ENCODE measurements at regions not wholly inside any gene's neighbourhood (a gene's known extent, or its start where the extent isn't known, plus 50 kb on each side); places are given as distances from the start of the nearest gene placed in this dataset.

DNA sequence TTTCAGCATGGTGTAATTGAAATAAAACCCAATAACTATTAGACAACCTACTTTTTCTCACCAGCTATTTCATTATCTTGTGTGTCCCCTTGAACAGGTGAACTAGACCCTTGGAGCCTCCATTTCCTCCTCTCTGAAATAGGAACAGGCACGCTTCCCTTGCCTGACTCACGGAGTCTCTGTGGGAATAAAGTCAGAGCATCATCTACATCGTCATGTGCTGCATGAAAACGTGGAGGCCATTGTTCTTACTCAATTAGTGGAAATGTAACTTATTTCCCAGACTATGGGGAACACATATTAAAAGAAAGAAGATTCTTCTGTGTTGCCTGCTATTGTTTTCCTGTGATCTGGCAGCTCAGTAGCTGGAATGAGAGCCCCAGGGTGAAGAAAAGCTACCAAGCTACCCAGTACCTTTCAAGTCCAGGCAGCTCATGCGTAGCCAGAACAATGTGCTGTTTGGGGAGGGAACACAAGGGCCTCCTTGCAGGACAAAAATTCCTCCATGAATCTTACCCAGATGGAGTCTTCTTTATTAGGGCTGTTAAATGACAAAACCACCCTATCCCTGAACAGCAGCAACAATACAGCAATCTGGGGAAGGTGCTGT lies 59.8 kb downstream of the SOX11 start:
- peaks cover 4% of the 10 kb centered on the region for H3K9me3 Mint-ChIP-seq
- H3K27me3 Mint-ChIP-seq (ENCODE audit: insufficient read depth, low read depth): peaks cover 3% of the 10 kb centered on the region
- Histone ChIP-seq H3K4me2 (peak overlapping the region; percentile 31), H3F3A (ENCODE audit: low read depth) (peaks cover 12% of the 10 kb centered on the region), H3K9me3 (ENCODE audit: low read depth) (no peaks in the 10 kb centered on the region), H2AFZ (replicated peaks) (no peak overlapping the region), H3K79me2 (ENCODE audit: low read depth) (no peaks in the 10 kb centered on the region), H4K20me1 (ENCODE audit: low read depth) (no peaks in the 10 kb centered on the region), H3K27ac (peak overlapping the region; percentile 46), H3K9ac (no peak overlapping the region), H3K4me3 (no peak overlapping the region), H3K36me3 (no peaks in the 10 kb centered on the region), H3K4me1 (peaks cover 24% of the 10 kb centered on the region), H3K27me3 (no peaks in the 10 kb centered on the region)
- no peak overlapping the region for H3K4me3 Mint-ChIP-seq
- H3K4me1 Mint-ChIP-seq: peaks cover 31% of the 10 kb centered on the region
- peak; percentile 36 for DNase-seq (ENCODE audit: low spot score)
- no peaks in the 10 kb centered on the region for H3K36me3 Mint-ChIP-seq
- peak overlapping the region; percentile 89 for H3K27ac Mint-ChIP-seq
- TF ChIP-seq CTCF (IDR thresholded peaks at IDR 0.05) (no peak), EZH2phosphoT487 (IDR thresholded peaks at IDR 0.05) (no peak), EZH2 (IDR thresholded peaks at IDR 0.05) (no peak)

- Histone ChIP-seq H3K4me3 (no peak overlapping the region), H3K4me2 (no peak overlapping the region), H3K79me2 (ENCODE audit: low read depth) (no peaks in the 10 kb centered on the region), H3K36me3 (no peaks in the 10 kb centered on the region), H3K27me3 (no peaks in the 10 kb centered on the region), H3K9ac (no peak overlapping the region), H3K27ac (no peak overlapping the region), H3F3A (ENCODE audit: low read depth) (peaks cover 12% of the 10 kb centered on the region), H4K20me1 (ENCODE audit: low read depth) (no peaks in the 10 kb centered on the region), H2AFZ (replicated peaks) (no peak overlapping the region), H3K9me3 (ENCODE audit: low read depth) (no peaks in the 10 kb centered on the region), H3K4me1 (peaks cover 18% of the 10 kb centered on the region)
- H3K27ac Mint-ChIP-seq: no peak overlapping the region
- H3K27me3 Mint-ChIP-seq (ENCODE audit: insufficient read depth, low read depth): no peaks in the 10 kb centered on the region
- no peak overlapping the region for H3K4me3 Mint-ChIP-seq
- peaks cover 2% of the 10 kb centered on the region for H3K9me3 Mint-ChIP-seq
- DNase-seq (ENCODE audit: low spot score): no peak
- TF ChIP-seq CTCF (IDR thresholded peaks at IDR 0.05) (no peak), EZH2 (IDR thresholded peaks at IDR 0.05) (no peak), EZH2phosphoT487 (IDR thresholded peaks at IDR 0.05) (no peak)
- H3K4me1 Mint-ChIP-seq: peaks cover 32% of the 10 kb centered on the region
- no peaks in the 10 kb centered on the region for H3K36me3 Mint-ChIP-seq
Measured at GRCh38 chr2:5756272-5756671, 64.1 kb downstream of the SOX11 start.

GRCh38 chr2:5758346-5758745 lies 66.2 kb downstream of the SOX11 start:
- Mint-ChIP-seq H3K9me3 (peaks cover 5% of the 10 kb centered on the region), H3K27ac (no peak overlapping the region), H3K4me3 (no peak overlapping the region), H3K36me3 (no peaks in the 10 kb centered on the region), H3K27me3 (ENCODE audit: insufficient read depth, low read depth) (no peaks in the 10 kb centered on the region), H3K4me1 (peaks cover 19% of the 10 kb centered on the region)
- H3K9me3 ChIP-seq (ENCODE audit: low read depth): no peaks in the 10 kb centered on the region
- no peak overlapping the region for H3K9ac ChIP-seq
- no peak for DNase-seq (ENCODE audit: low spot score)
- no peak overlapping the region for H3K27ac ChIP-seq
- no peaks in the 10 kb centered on the region for H3F3A ChIP-seq (ENCODE audit: low read depth)
- H3K4me3 ChIP-seq: no peak overlapping the region
- TF ChIP-seq EZH2phosphoT487 (IDR thresholded peaks at IDR 0.05) (no peak), CTCF (IDR thresholded peaks at IDR 0.05) (no peak), EZH2 (IDR thresholded peaks at IDR 0.05) (no peak)
- H3K36me3 ChIP-seq: no peaks in the 10 kb centered on the region
- H3K4me1 ChIP-seq: peaks cover 5% of the 10 kb centered on the region
- no peaks in the 10 kb centered on the region for H3K27me3 ChIP-seq
- H2AFZ ChIP-seq (replicated peaks): no peak overlapping the region
- no peaks in the 10 kb centered on the region for H3K79me2 ChIP-seq (ENCODE audit: low read depth)
- no peak overlapping the region for H3K4me2 ChIP-seq
- H4K20me1 ChIP-seq (ENCODE audit: low read depth): no peaks in the 10 kb centered on the region

Data from neural progenitor cell (in vitro differentiated cells).